A673 (cell line): ENCODE measurements at regions not wholly inside any gene's neighbourhood (a gene's known extent, or its start where the extent isn't known, plus 50 kb on each side); places are given as distances from the start of the nearest gene placed in this dataset.

Source experiments
- EZH2 ChIP-seq: fragments of 200-600 bp; sonication (generic); IDR thresholded peaks from 2 replicates; pipeline ENCODE4 v1.6.1; 2017; ENCODE audit warnings: borderline replicate concordance, low read depth, mild to moderate bottlenecking, mixed read lengths, antibody characterized with exemption, low read length; ENCODE audit not compliant: poor library complexity, severe bottlenecking
- TF ChIP-seq, protein P1 (sequence below): fragments of 300-800, 200-600 bp; sonication (generic); conservative IDR thresholded peaks from 2 replicates; pipeline ENCODE4 v1.5.1; 2017; ENCODE audit warnings: low read depth, mild to moderate bottlenecking, antibody characterized with exemption, low read length, moderate library complexity, mixed read lengths

- TF ChIP-seq, protein P1, sequence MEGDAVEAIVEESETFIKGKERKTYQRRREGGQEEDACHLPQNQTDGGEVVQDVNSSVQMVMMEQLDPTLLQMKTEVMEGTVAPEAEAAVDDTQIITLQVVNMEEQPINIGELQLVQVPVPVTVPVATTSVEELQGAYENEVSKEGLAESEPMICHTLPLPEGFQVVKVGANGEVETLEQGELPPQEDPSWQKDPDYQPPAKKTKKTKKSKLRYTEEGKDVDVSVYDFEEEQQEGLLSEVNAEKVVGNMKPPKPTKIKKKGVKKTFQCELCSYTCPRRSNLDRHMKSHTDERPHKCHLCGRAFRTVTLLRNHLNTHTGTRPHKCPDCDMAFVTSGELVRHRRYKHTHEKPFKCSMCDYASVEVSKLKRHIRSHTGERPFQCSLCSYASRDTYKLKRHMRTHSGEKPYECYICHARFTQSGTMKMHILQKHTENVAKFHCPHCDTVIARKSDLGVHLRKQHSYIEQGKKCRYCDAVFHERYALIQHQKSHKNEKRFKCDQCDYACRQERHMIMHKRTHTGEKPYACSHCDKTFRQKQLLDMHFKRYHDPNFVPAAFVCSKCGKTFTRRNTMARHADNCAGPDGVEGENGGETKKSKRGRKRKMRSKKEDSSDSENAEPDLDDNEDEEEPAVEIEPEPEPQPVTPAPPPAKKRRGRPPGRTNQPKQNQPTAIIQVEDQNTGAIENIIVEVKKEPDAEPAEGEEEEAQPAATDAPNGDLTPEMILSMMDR: no peak
- TF ChIP-seq EZH2: no peak
Observed at GRCh38 chr2:238502088-238502810, 75.5 kb downstream of the ASB1 start.
